Loucy (cell line): ENCODE measurements at regions not wholly inside any gene's neighbourhood (a gene's known extent, or its start where the extent isn't known, plus 50 kb on each side); places are given as distances from the start of the nearest gene placed in this dataset.
A peak's percentile ranks its signal among the peaks of the same experiment; 100 is the strongest.

ENCODE experiments used
- CTCF ChIP-seq: fragments of 200-600 bp; sonication (generic); conservative IDR thresholded peaks from 2 replicates; pipeline ENCODE4 v1.5.1; 2014; ENCODE audit warnings: mild to moderate bottlenecking, antibody characterized with exemption, low read length
- EZH2phosphoT487 ChIP-seq: fragments of 200-600 bp; IDR thresholded peaks from 2 replicates; pipeline ENCODE4 v1.6.1; 2018; ENCODE audit warnings: antibody characterized with exemption, mild to moderate bottlenecking, moderate library complexity, borderline replicate concordance

DNA sequence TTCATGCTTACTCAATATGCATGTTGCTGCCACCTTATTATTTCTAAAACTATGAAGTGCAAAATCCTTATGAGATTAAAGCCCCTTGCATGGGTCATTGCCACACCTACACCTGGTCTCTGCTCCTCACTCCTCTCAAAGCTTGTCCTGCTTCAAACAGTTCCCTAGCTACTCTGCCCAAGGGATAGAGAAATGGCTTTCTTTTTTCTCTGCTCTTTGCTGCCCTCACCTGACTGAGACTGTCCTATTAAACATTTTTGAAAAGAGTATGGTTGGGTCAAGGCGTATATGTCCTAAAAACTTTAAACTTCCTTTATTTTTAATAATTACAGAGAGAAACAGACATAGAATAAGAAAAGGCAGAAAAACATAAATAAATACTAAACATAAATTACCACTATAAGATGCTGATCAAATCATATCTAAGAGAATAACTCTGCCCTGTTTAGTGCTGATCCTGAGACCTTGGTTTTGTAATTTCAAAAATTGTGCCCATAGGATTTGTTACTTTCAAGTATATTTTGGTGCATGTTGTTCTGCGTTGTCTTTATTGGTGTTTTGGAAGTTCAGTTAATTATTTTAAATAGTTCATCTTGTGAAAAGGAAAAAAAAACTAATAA lies 704.9 kb upstream of the PABPC4L start:
- TF ChIP-seq CTCF, result peak; percentile 48
- no peak for TF ChIP-seq EZH2phosphoT487
